GM21717 (cell line): ENCODE measurements at regions not wholly inside any gene's neighbourhood (a gene's known extent, or its start where the extent isn't known, plus 50 kb on each side); places are given as distances from the start of the nearest gene placed in this dataset.
A peak's percentile ranks its signal among the peaks of the same experiment; 100 is the strongest.
"Not testable (repeated sequence)": the region's sequence is repeated elsewhere in the genome, so short reads cannot be mapped to it uniquely, and the experiment has no call there.

Source experiments
- ATAC-seq: cut with Tn5 transposase; IDR thresholded peaks from one replicate; pipeline ENCODE4 v1.9.1; 2021; ENCODE audit warnings: mild to moderate bottlenecking, moderate library complexity; ENCODE audit not compliant: unreplicated experiment

- ATAC-seq = no peak
These were observed 60.2 kb downstream of the LSMEM1 start for GRCh38 chr7:112540839-112541577.

- ATAC-seq = no peak
These were observed 66.1 kb downstream of the LSMEM1 start for GRCh38 chr7:112546723-112547513.

GRCh38 chr7:112547916-112548315 is 67.1 kb downstream of the LSMEM1 start:
- ATAC-seq = no peak

GRCh38 chr7:112550468-112551060 is 69.8 kb downstream of the LSMEM1 start:
- ATAC-seq = peak; percentile 90

GRCh38 chr7:112551521-112551920 is 70.7 kb downstream of the LSMEM1 start:
- ATAC-seq = not testable (repeated sequence)

GRCh38 chr7:112554591-112554990 is 73.8 kb downstream of the LSMEM1 start:
- no peak for ATAC-seq

GRCh38 chr7:112556633-112557032 is 75.8 kb downstream of the LSMEM1 start:
- ATAC-seq = peak; percentile 98

- ATAC-seq = no peak
These were observed 85.9 kb downstream of the LSMEM1 start for GRCh38 chr7:112566442-112567324.

- no peak for ATAC-seq
These were observed 86.6 kb downstream of the LSMEM1 start for GRCh38 chr7:112567388-112567787.

GRCh38 chr7:112571852-112572607 is 91.2 kb downstream of the LSMEM1 start:
- no peak for ATAC-seq

- no peak for ATAC-seq
These were observed 92.0 kb downstream of the LSMEM1 start for GRCh38 chr7:112572669-112573301.

- no peak for ATAC-seq
These were observed 92.7 kb downstream of the LSMEM1 start for GRCh38 chr7:112573302-112574039.

GRCh38 chr7:112575864-112576263 is 95.1 kb downstream of the LSMEM1 start:
- no peak for ATAC-seq

GRCh38 chr7:112579388-112579787 is 98.6 kb downstream of the LSMEM1 start:
- ATAC-seq = no peak

- ATAC-seq = no peak
These were observed 100.1 kb downstream of the LSMEM1 start for GRCh38 chr7:112580717-112581435.

GRCh38 chr7:112581529-112581928 is 100.7 kb downstream of the LSMEM1 start:
- ATAC-seq = no peak

- no peak for ATAC-seq
These were observed 103.5 kb downstream of the LSMEM1 start for GRCh38 chr7:112584290-112584689.

GRCh38 chr7:112587504-112587903 is 106.7 kb downstream of the LSMEM1 start:
- ATAC-seq = no peak
